IPS DF 4.7 (cell line): ENCODE measurements at regions not wholly inside any gene's neighbourhood (a gene's known extent, or its start where the extent isn't known, plus 50 kb on each side); places are given as distances from the start of the nearest gene placed in this dataset.

Experiments
- DNase-seq: peaks from one replicate; pipeline ENCODE4 v3.0.0-alpha.2; 2013; ENCODE audit warnings: low spot score; ENCODE audit errors: extremely low read depth

- DNase-seq = no peak
These were observed 89.9 kb upstream of the CPEB4 start for GRCh38 chr5:173798127-173798810.

- no peak for DNase-seq
These were observed 87.8 kb upstream of the CPEB4 start for GRCh38 chr5:173800340-173800739.

- DNase-seq = no peak
These were observed 87.1 kb upstream of the CPEB4 start for GRCh38 chr5:173801006-173801405.

- no peak for DNase-seq
These were observed 85.4 kb upstream of the CPEB4 start for GRCh38 chr5:173802670-173803165.

- DNase-seq = no peak
These were observed 83.6 kb upstream of the CPEB4 start for GRCh38 chr5:173804579-173804978.

- DNase-seq = no peak
These were observed 81.7 kb upstream of the CPEB4 start for GRCh38 chr5:173806270-173807035.

GRCh38 chr5:173807181-173807655 is 80.9 kb upstream of the CPEB4 start:
- DNase-seq = no peak

GRCh38 chr5:173808079-173808808 is 79.9 kb upstream of the CPEB4 start:
- no peak for DNase-seq

- DNase-seq = no peak
These were observed 79.1 kb upstream of the CPEB4 start for GRCh38 chr5:173809014-173809413.

- DNase-seq = no peak
These were observed 75.2 kb upstream of the CPEB4 start for GRCh38 chr5:173812811-173813550.

GRCh38 chr5:173814053-173814452 is 74.1 kb upstream of the CPEB4 start:
- DNase-seq = no peak

GRCh38 chr5:173815571-173815970 is 72.6 kb upstream of the CPEB4 start:
- DNase-seq = no peak

GRCh38 chr5:173816728-173817127 is 71.4 kb upstream of the CPEB4 start:
- no peak for DNase-seq

GRCh38 chr5:173817561-173817960 is 70.6 kb upstream of the CPEB4 start:
- no peak for DNase-seq

- no peak for DNase-seq
These were observed 68.6 kb upstream of the CPEB4 start for GRCh38 chr5:173819521-173819920.

GRCh38 chr5:173823274-173823644 is 64.9 kb upstream of the CPEB4 start:
- no peak for DNase-seq

GRCh38 chr5:173823721-173824567 is 64.2 kb upstream of the CPEB4 start:
- no peak for DNase-seq

- DNase-seq = no peak
These were observed 62.8 kb upstream of the CPEB4 start for GRCh38 chr5:173825215-173825865.

GRCh38 chr5:173826086-173826427 is 62.1 kb upstream of the CPEB4 start:
- no peak for DNase-seq
